B cell (primary cell): ENCODE measurements at regions not wholly inside any gene's neighbourhood (a gene's known extent, or its start where the extent isn't known, plus 50 kb on each side); places are given as distances from the start of the nearest gene placed in this dataset.

ENCODE experiments used
- ATAC-seq: fragments of 200-7000 bp; cut with Tn5 transposase; one replicate; pipeline ENCODE4 v1.10.0; 2021; ENCODE audit warnings: low read depth, mild to moderate bottlenecking, moderate number of reproducible peaks, moderate library complexity
- CTCF ChIA-PET: fragments of 350-600 bp; sonication (Branson Sonifier 250); formaldehyde crosslinking; loops from one replicate; lab custom pipeline; 2021; ENCODE audit warnings: antibody characterized with exemption, inconsistent platforms; lab: Charles Lee
- POLR2A ChIA-PET: fragments of 350-600 bp; sonication (Branson Sonifier 250); formaldehyde crosslinking; loops from one replicate; lab custom pipeline; 2021; ENCODE audit warnings: antibody characterized with exemption; lab: Charles Lee
- DNase-seq: peaks from one replicate; pipeline ENCODE4 v3.0.0; 2013
- H2AFZ ChIP-seq: 2 replicates; pipeline ENCODE4 v1.6.1; 2012; ENCODE audit warnings: mild to moderate bottlenecking, low read depth, low read length; ENCODE audit not compliant: insufficient read depth, poor library complexity, severe bottlenecking
- H3K27ac ChIP-seq, 2 donors: 1 replicate in 1 of 2; 2 replicates in 1 of 2; pipeline ENCODE4 v1.5.1; 2012 to 2013; ENCODE audit warnings: low read length in 2 of 2, mild to moderate bottlenecking in 2 of 2, moderate library complexity in 1 of 2
- H3K27me3 ChIP-seq, 4 experiments: fragments of 200-600 bp in 1 of 4; sonication (generic) in 1 of 4; replicated peaks in 1 of 4; 1 replicate in 2 of 4; 2 replicates in 2 of 4; pipeline versions ENCODE4 v1.6.1 to v1.7.0; 2013 to 2016; ENCODE audit warnings: low read length in 3 of 4, mild to moderate bottlenecking in 2 of 4, mixed read lengths in 1 of 4, moderate library complexity in 1 of 4; ENCODE audit not compliant: insufficient read depth in 4 of 4, control insufficient read depth in 3 of 4; ENCODE audit errors: control extremely low read depth in 1 of 4
- H3K36me3 ChIP-seq, 2 experiments: replicated peaks in 1 of 2; 1 replicate in 1 of 2; 2 replicates in 1 of 2; pipeline versions ENCODE4 v1.6.1 to v1.7.1; 2013; ENCODE audit warnings: low read length in 1 of 2; ENCODE audit not compliant: insufficient read depth in 2 of 2, control insufficient read depth in 1 of 2; ENCODE audit errors: control extremely low read depth in 1 of 2, extremely low read depth in 1 of 2
- H3K4me1 ChIP-seq, 2 donors: fragments of 200-600 bp in 1 of 2; sonication (generic) in 1 of 2; 1 replicate in 1 of 2; 2 replicates in 1 of 2; pipeline versions ENCODE4 v1.5.1 to v1.6.1; 2013 to 2017; ENCODE audit warnings: low read length in 2 of 2; ENCODE audit not compliant: control insufficient read depth in 2 of 2, insufficient read depth in 2 of 2
- H3K4me2 ChIP-seq: replicated peaks from 2 replicates; pipeline ENCODE3; 2012; ENCODE audit warnings: mild to moderate bottlenecking, low read depth, low read length; ENCODE audit not compliant: poor library complexity, severe bottlenecking
- H3K4me3 ChIP-seq, 5 experiments: fragments of 200-600 bp in 1 of 5; sonication (generic) in 1 of 5; 1 replicate in 3 of 5; 2 replicates in 2 of 5; pipeline versions ENCODE4 v1.5.1 to v1.7.0; 2011 to 2016; ENCODE audit warnings: low read length in 4 of 5, mild to moderate bottlenecking in 4 of 5, low read depth in 2 of 5, control low read depth in 1 of 5, moderate library complexity in 1 of 5; ENCODE audit not compliant: insufficient read depth in 1 of 5; ENCODE audit errors: control extremely low read depth in 1 of 5, extremely low read depth in 1 of 5
- H3K79me2 ChIP-seq: fragments of 200-600 bp; sonication (generic); one replicate; pipeline ENCODE4 v1.6.0; 2016; ENCODE audit warnings: low read length; ENCODE audit not compliant: control insufficient read depth, insufficient read depth
- H3K9ac ChIP-seq: fragments of 200-600 bp; sonication (generic); 2 replicates; pipeline ENCODE4 v1.6.1; 2017; ENCODE audit warnings: mild to moderate bottlenecking, low read length, moderate library complexity
- H3K9me3 ChIP-seq, 3 donors: one replicate each; pipeline versions ENCODE4 v1.6.1 to v1.7.1; 2013; ENCODE audit warnings: low read length in 2 of 3; ENCODE audit not compliant: control insufficient read depth in 2 of 3, insufficient read depth in 1 of 3; ENCODE audit errors: control extremely low read depth in 1 of 3
- H4K20me1 ChIP-seq: 2 replicates; pipeline ENCODE4 v1.6.0; 2012; ENCODE audit warnings: mild to moderate bottlenecking, low read length; ENCODE audit not compliant: insufficient read depth, control insufficient read depth, poor library complexity, severe bottlenecking
- H3K27ac Mint-ChIP-seq: one replicate; pipeline ENCODE4 v1.8.0; 2021; ENCODE audit warnings: mixed read lengths
- H3K27me3 Mint-ChIP-seq: one replicate; pipeline ENCODE4 v1.8.0; 2021; ENCODE audit warnings: mixed read lengths
- H3K4me1 Mint-ChIP-seq: one replicate; pipeline ENCODE4 v1.8.0; 2021; ENCODE audit warnings: mixed read lengths
- H3K4me3 Mint-ChIP-seq: one replicate; pipeline ENCODE4 v1.8.0; 2021; ENCODE audit warnings: mixed read lengths
- H3K9me3 Mint-ChIP-seq: one replicate; pipeline ENCODE4 v1.8.0; 2022; ENCODE audit warnings: mixed read lengths; ENCODE audit not compliant: insufficient read depth
- EZH2 ChIP-seq: IDR thresholded peaks from 2 replicates; pipeline ENCODE4 v1.6.1; 2012; ENCODE audit warnings: borderline replicate concordance, low read depth, mild to moderate bottlenecking, moderate library complexity, low read length; ENCODE audit not compliant: insufficient read depth, poor library complexity, severe bottlenecking
- WGBS: methylation state at CpG from one replicate; pipeline ENCODE4 v1.1.5; 2013; ENCODE audit warnings: missing lambda C conversion rate; ENCODE audit not compliant: insufficient coverage; 5-methylcytosine and 5-hydroxymethylcytosine counted together
- intact Hi-C: fragments of 100-400 bp; cut with micrococcal nuclease; formaldehyde crosslinking; loops from one replicate; pipeline ENCODE4 v1.10.0; 2022
- TF ChIP-seq, protein P1 (sequence below): fragments of 200-600 bp; IDR thresholded peaks from one replicate; pipeline ENCODE4 v1.8.0; 2022; ENCODE audit warnings: antibody characterized with exemption, mild to moderate bottlenecking

DNA sequence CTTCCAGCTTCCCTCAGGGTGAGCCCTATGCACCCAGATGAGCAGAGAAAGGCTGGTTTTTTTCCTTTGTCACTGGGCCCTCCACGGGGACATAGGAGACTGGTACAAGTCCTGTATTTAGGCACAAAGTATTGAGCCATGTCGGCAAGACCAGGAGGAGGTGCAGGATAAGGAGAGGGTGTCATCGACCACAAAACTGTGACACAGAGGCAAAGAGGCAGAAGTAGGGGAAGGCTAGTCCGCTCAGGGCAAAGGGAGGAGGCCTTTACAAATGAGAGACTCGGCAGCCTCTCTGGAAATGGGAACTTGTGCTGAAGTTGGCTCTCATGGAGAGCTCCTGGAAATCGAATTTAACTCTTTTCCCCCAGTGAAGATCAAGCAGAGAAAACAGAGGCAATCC is 70.7 kb upstream of the CAMK1G start:
- ChIA-PET POLR2A (no interaction called here), CTCF (no interaction called here)
- Histone ChIP-seq H3K79me2 (no peaks in the 10 kb centered on the region), H3K27ac (no peak overlapping the region), H3K36me3 (no peaks in the 10 kb centered on the region), H3K4me2 (no peak overlapping the region), H3K9ac (no peak overlapping the region), H3K9me3 (no peaks in the 10 kb centered on the region), H3K27me3 (no peaks in the 10 kb centered on the region), H4K20me1 (no peaks in the 10 kb centered on the region), H3K4me1 (no peaks in the 10 kb centered on the region), H3K4me3 (no peak overlapping the region), H2AFZ (no peak overlapping the region)
- H3K4me1 Mint-ChIP-seq = no peaks in the 10 kb centered on the region
- intact Hi-C loops = no loop called here
- H3K9me3 Mint-ChIP-seq = no peaks in the 10 kb centered on the region
- ATAC-seq (no peak), DNase-seq (no peak)
- TF ChIP-seq, protein P1, sequence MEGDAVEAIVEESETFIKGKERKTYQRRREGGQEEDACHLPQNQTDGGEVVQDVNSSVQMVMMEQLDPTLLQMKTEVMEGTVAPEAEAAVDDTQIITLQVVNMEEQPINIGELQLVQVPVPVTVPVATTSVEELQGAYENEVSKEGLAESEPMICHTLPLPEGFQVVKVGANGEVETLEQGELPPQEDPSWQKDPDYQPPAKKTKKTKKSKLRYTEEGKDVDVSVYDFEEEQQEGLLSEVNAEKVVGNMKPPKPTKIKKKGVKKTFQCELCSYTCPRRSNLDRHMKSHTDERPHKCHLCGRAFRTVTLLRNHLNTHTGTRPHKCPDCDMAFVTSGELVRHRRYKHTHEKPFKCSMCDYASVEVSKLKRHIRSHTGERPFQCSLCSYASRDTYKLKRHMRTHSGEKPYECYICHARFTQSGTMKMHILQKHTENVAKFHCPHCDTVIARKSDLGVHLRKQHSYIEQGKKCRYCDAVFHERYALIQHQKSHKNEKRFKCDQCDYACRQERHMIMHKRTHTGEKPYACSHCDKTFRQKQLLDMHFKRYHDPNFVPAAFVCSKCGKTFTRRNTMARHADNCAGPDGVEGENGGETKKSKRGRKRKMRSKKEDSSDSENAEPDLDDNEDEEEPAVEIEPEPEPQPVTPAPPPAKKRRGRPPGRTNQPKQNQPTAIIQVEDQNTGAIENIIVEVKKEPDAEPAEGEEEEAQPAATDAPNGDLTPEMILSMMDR = no peak
- TF ChIP-seq EZH2 = no peak
- 68% methylated on average over 6 of the region's 6 CpGs for WGBS
- peaks cover 10% of the 10 kb centered on the region for H3K27me3 Mint-ChIP-seq
- H3K27ac Mint-ChIP-seq = no peak overlapping the region
- no peak overlapping the region for H3K4me3 Mint-ChIP-seq

DNA sequence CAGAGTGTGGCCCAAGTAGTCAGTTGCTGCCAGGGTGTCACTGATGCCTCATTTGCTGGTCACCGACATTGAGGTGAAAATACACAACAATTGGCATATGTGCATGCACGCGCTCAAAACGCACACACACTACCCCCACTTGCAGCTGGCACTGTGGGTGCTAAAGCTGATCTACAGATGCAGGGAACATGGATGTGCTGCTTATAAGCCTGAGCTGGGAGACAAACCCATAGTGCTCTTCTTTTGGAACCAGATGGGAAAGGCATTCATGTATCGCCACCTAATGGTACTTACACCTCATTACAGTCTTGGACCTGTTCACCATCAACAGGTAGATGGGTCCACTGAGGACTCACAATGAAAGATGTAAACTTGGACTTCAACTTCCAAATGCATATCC is 70.3 kb upstream of the CAMK1G start:
- H3K9me3 ChIP-seq = no peaks in the 10 kb centered on the region
- POLR2A ChIA-PET = no interaction called here
- no peak overlapping the region for H3K4me2 ChIP-seq
- H3K79me2 ChIP-seq = no peaks in the 10 kb centered on the region
- no peaks in the 10 kb centered on the region for H3K27me3 ChIP-seq
- H3K4me3 Mint-ChIP-seq = no peak overlapping the region
- H4K20me1 ChIP-seq = no peaks in the 10 kb centered on the region
- no peak for ATAC-seq
- no peak for DNase-seq
- no peaks in the 10 kb centered on the region for H3K4me1 Mint-ChIP-seq
- H3K4me1 ChIP-seq = no peaks in the 10 kb centered on the region
- CTCF ChIA-PET = no interaction called here
- H3K27me3 Mint-ChIP-seq = peaks cover 12% of the 10 kb centered on the region
- TF ChIP-seq, protein P1 = no peak
- no peak for TF ChIP-seq EZH2
- H3K4me3 ChIP-seq = no peak overlapping the region
- H3K9ac ChIP-seq = no peak overlapping the region
- intact Hi-C loops = no loop called here
- no peaks in the 10 kb centered on the region for H3K36me3 ChIP-seq
- no peak overlapping the region for H3K27ac Mint-ChIP-seq
- no peak overlapping the region for H3K27ac ChIP-seq
- WGBS = 74% methylated on average over 3 of the region's 5 CpGs
- H2AFZ ChIP-seq = no peak overlapping the region
- H3K9me3 Mint-ChIP-seq = no peaks in the 10 kb centered on the region
